GM10266 (cell line): ENCODE measurements at regions not wholly inside any gene's neighbourhood (a gene's known extent, or its start where the extent isn't known, plus 50 kb on each side); places are given as distances from the start of the nearest gene placed in this dataset.

ENCODE experiments used
- DNase-seq: peaks from one replicate; pipeline ENCODE4 v3.0.0; 2012; ENCODE audit errors: extremely low spot score
- CTCF ChIP-seq: IDR thresholded peaks from 2 replicates; pipeline ENCODE4 v1.5.1; 2012; ENCODE audit warnings: mild to moderate bottlenecking, low read depth; ENCODE audit not compliant: control insufficient read depth, insufficient read depth; ENCODE audit errors: missing control alignments

- no peak for DNase-seq
- no peak for TF ChIP-seq CTCF
These were observed 357.4 kb downstream of the SHQ1 start for GRCh38 chr3:72490688-72491435.

GRCh38 chr3:72489901-72490300 is 358.3 kb downstream of the SHQ1 start:
- no peak for TF ChIP-seq CTCF

GRCh38 chr3:72488738-72489035 is 359.6 kb downstream of the SHQ1 start:
- no peak for DNase-seq
- no peak for TF ChIP-seq CTCF

More at GRCh38 chr3:72489901-72490300, 358.3 kb downstream of the SHQ1 start:
- no peak for DNase-seq

- no peak for TF ChIP-seq CTCF
- DNase-seq: no peak
These were observed 360.1 kb downstream of the SHQ1 start for GRCh38 chr3:72487946-72488737.

- no peak for DNase-seq
These were observed 361.0 kb downstream of the SHQ1 start for GRCh38 chr3:72487078-72487765.

GRCh38 chr3:72485641-72486040 is 362.6 kb downstream of the SHQ1 start:
- TF ChIP-seq CTCF: no peak
- no peak for DNase-seq

More at GRCh38 chr3:72487078-72487765, 361.0 kb downstream of the SHQ1 start:
- TF ChIP-seq CTCF: no peak
